ENCODE measurements at regions not wholly inside any gene's neighbourhood (a gene's known extent, or its start where the extent isn't known, plus 50 kb on each side); places are given as distances from the start of the nearest gene placed in this dataset.

DNA sequence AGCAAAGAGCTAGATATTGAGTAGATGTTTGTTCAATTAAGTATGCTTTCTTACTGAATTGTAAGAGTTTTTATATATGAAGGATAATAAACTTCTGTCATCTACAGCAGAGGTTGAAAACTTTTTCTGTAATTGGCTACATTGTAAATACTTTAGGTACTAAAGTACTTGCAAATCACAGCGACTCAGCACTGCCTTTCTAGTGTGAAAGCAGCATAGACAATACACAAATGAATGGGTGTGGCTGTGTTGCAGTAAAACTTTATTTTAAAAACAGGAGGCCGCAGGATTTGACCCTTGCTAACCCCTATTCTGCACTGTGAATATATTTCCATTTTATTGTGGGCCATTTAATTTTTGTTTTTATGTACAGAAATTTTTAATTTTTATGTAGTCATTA is 104.3 kb upstream of the TMC3 start:
- CTCF ChIA-PET, result interaction anchor here (0.9 to 1.6 kb wide), 5 partner anchors 68 to 786 kb away, joined by 3 to 4 read pairs (median 4); no protein-coding TSS in a partner anchor
- Histone ChIP-seq H3K27ac (no peak overlapping the region), H3K4me1 (no peaks in the 10 kb centered on the region), H3K4me3 (no peak overlapping the region), H3K9me3 (no peaks in the 10 kb centered on the region), H3K4me2 (no peak overlapping the region)
- 5% methylated on average over 2 of the region's 2 CpGs for WGBS (ENCODE audit: missing lambda C conversion rate)
- POLR2A ChIA-PET, result no interaction called here
- DNase-seq (ENCODE audit: low read depth in 1 of 2, low spot score in 1 of 2), result no peak
- ATAC-seq, result no peak
- TF ChIP-seq, protein P1, sequence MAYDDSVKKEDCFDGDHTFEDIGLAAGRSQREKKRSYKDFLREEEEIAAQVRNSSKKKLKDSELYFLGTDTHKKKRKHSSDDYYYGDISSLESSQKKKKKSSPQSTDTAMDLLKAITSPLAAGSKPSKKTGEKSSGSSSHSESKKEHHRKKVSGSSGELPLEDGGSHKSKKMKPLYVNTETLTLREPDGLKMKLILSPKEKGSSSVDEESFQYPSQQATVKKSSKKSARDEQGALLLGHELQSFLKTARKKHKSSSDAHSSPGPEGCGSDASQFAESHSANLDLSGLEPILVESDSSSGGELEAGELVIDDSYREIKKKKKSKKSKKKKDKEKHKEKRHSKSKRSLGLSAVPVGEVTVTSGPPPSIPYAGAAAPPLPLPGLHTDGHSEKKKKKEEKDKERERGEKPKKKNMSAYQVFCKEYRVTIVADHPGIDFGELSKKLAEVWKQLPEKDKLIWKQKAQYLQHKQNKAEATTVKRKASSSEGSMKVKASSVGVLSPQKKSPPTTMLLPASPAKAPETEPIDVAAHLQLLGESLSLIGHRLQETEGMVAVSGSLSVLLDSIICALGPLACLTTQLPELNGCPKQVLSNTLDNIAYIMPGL (CRISPR knock-in tag; IDR thresholded peaks at IDR 0.05; ENCODE audit: borderline replicate concordance), result no peak
- no peak for TF ChIP-seq ZSCAN20 (CRISPR knock-in tag; IDR thresholded peaks at IDR 0.05)
- TF ChIP-seq RAD21 (conservative IDR thresholded peaks at IDR 0.05 in 1 of 2, IDR thresholded peaks at IDR 0.05 in 1 of 2), result no peak
- TF ChIP-seq TFCP2L1 (CRISPR knock-in tag; IDR thresholded peaks at IDR 0.05), result no peak
- TF ChIP-seq MAX (IDR thresholded peaks at IDR 0.05), result no peak
- TF ChIP-seq HOXB5 (CRISPR knock-in tag; IDR thresholded peaks at IDR 0.05), result no peak
- TF ChIP-seq EP300 (IDR thresholded peaks at IDR 0.05), result no peak
- TF ChIP-seq FOXS1 (CRISPR knock-in tag; IDR thresholded peaks at IDR 0.05), result no peak
- no peak for TF ChIP-seq HOXA7 (CRISPR knock-in tag; IDR thresholded peaks at IDR 0.05)
- TF ChIP-seq, protein P2, sequence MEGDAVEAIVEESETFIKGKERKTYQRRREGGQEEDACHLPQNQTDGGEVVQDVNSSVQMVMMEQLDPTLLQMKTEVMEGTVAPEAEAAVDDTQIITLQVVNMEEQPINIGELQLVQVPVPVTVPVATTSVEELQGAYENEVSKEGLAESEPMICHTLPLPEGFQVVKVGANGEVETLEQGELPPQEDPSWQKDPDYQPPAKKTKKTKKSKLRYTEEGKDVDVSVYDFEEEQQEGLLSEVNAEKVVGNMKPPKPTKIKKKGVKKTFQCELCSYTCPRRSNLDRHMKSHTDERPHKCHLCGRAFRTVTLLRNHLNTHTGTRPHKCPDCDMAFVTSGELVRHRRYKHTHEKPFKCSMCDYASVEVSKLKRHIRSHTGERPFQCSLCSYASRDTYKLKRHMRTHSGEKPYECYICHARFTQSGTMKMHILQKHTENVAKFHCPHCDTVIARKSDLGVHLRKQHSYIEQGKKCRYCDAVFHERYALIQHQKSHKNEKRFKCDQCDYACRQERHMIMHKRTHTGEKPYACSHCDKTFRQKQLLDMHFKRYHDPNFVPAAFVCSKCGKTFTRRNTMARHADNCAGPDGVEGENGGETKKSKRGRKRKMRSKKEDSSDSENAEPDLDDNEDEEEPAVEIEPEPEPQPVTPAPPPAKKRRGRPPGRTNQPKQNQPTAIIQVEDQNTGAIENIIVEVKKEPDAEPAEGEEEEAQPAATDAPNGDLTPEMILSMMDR (IDR thresholded peaks at IDR 0.05), result no peak
- TF ChIP-seq POLR2A (IDR thresholded peaks at IDR 0.05; ENCODE audit: low read length), result no peak
- no peak for TF ChIP-seq FOSB (CRISPR knock-in tag; IDR thresholded peaks at IDR 0.05)
- no peak for TF ChIP-seq CHD2 (IDR thresholded peaks at IDR 0.05; ENCODE audit: low read length, partially characterized antibody)
- TF ChIP-seq JUN (IDR thresholded peaks at IDR 0.05), result no peak
- no peak for TF ChIP-seq FOSL2 (IDR thresholded peaks at IDR 0.05)
- no peak for TF ChIP-seq FOSL2 (CRISPR knock-in tag; IDR thresholded peaks at IDR 0.05)
- FAIRE-seq, result no peak

- ChIA-PET POLR2A (no interaction called here), CTCF (interaction anchor here (1.6 kb wide), 1 partner anchor 210 kb away, joined by 3 read pairs; no protein-coding TSS in a partner anchor)
- WGBS (ENCODE audit: missing lambda C conversion rate), result 0% methylated on average over 1 of the region's 1 CpG
- TF ChIP-seq RCOR1 (IDR thresholded peaks at IDR 0.05; ENCODE audit: low read depth, low read length) (no peak), EHMT2 (IDR thresholded peaks at IDR 0.05; ENCODE audit: low read depth) (no peak), NPAS2 (CRISPR knock-in tag; IDR thresholded peaks at IDR 0.05; ENCODE audit: borderline replicate concordance) (no peak), JUN (IDR thresholded peaks at IDR 0.05) (no peak), RARB (CRISPR knock-in tag; IDR thresholded peaks at IDR 0.05) (no peak), EHF (CRISPR knock-in tag; IDR thresholded peaks at IDR 0.05) (no peak), PBX3 (IDR thresholded peaks at IDR 0.05) (no peak), CBX8 (IDR thresholded peaks at IDR 0.05) (no peak), ESRRA (IDR thresholded peaks at IDR 0.05; ENCODE audit: borderline replicate concordance, low read length) (no peak), JUNB (IDR thresholded peaks at IDR 0.05) (no peak), CBX2 (IDR thresholded peaks at IDR 0.05; ENCODE audit: borderline replicate concordance, low read depth) (no peak), CHD2 (IDR thresholded peaks at IDR 0.05; ENCODE audit: low read length, partially characterized antibody) (no peak), CEBPB (IDR thresholded peaks at IDR 0.05) (no peak), RFX5 (IDR thresholded peaks at IDR 0.05) (no peak)
- TF ChIP-seq, protein P3, sequence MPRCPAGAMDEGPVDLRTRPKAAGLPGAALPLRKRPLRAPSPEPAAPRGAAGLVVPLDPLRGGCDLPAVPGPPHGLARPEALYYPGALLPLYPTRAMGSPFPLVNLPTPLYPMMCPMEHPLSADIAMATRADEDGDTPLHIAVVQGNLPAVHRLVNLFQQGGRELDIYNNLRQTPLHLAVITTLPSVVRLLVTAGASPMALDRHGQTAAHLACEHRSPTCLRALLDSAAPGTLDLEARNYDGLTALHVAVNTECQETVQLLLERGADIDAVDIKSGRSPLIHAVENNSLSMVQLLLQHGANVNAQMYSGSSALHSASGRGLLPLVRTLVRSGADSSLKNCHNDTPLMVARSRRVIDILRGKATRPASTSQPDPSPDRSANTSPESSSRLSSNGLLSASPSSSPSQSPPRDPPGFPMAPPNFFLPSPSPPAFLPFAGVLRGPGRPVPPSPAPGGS (IDR thresholded peaks at IDR 0.05), result no peak
- H3K4me3 ChIP-seq, result no peak overlapping the region
- H3K4me2 ChIP-seq, result no peak overlapping the region
- no peak overlapping the region for H3K27ac ChIP-seq
- FAIRE-seq (no peak), ATAC-seq (no peak), DNase-seq (ENCODE audit: low read depth in 1 of 2, low spot score in 1 of 2) (no peak)
- H3K9me3 ChIP-seq, result no peaks in the 10 kb centered on the region
- no peaks in the 10 kb centered on the region for H3K4me1 ChIP-seq
Measured at GRCh38 chr15:81475926-81476325, 101.9 kb upstream of the TMC3 start.

Measured in A549 (cell line).